ENCODE measurements at regions not wholly inside any gene's neighbourhood (a gene's known extent, or its start where the extent isn't known, plus 50 kb on each side); places are given as distances from the start of the nearest gene placed in this dataset.

- Mint-ChIP-seq H3K36me3 (ENCODE audit: low read depth) (no peaks in the 10 kb centered on the region), H3K4me3 (no peak overlapping the region), H3K27ac (no peak overlapping the region), H3K4me1 (ENCODE audit: low read depth) (no peaks in the 10 kb centered on the region), H3K9me3 (peaks cover 1% of the 10 kb centered on the region), H3K27me3 (peaks cover 20% of the 10 kb centered on the region)
- H3K27ac ChIP-seq (ENCODE audit: low read depth in 1 of 2, low read length in 2 of 2): no peak overlapping the region
- no peaks in the 10 kb centered on the region for H3K4me1 ChIP-seq (ENCODE audit: insufficient read depth, low read length)
- no peaks in the 10 kb centered on the region for H3K36me3 ChIP-seq (ENCODE audit: insufficient read depth, low read length)
- no peak for DNase-seq
- ChIA-PET CTCF (no interaction called here), POLR2A (no interaction called here)
- H3K27me3 ChIP-seq (ENCODE audit: control insufficient read depth in 1 of 2, insufficient read depth in 2 of 2, low read length in 2 of 2): peaks cover 3 to 14% of the 10 kb centered on the region in 2 experiments
- no peak for ATAC-seq (ENCODE audit: poor library complexity)
- intact Hi-C loops (cut with DNase I, micrococcal nuclease): no loop called here
- TF ChIP-seq CTCF (IDR thresholded peaks at IDR 0.05): no peak
- no peak overlapping the region for H3K4me3 ChIP-seq (ENCODE audit: low read length)
- peaks cover 8 to 11% of the 10 kb centered on the region in 2 experiments for H3K9me3 ChIP-seq (ENCODE audit: control insufficient read depth in 1 of 2, insufficient read depth in 1 of 2, low read length in 2 of 2)
These were observed 73.7 kb upstream of the PFKP start for GRCh38 chr10:2993636-2994035.

- Mint-ChIP-seq H3K4me1 (ENCODE audit: low read depth) (no peaks in the 10 kb centered on the region), H3K4me3 (no peak overlapping the region), H3K27ac (no peak overlapping the region), H3K9me3 (peaks cover 3% of the 10 kb centered on the region), H3K36me3 (ENCODE audit: low read depth) (no peaks in the 10 kb centered on the region), H3K27me3 (peaks cover 30% of the 10 kb centered on the region)
- Histone ChIP-seq H3K36me3 (ENCODE audit: insufficient read depth, low read length) (no peaks in the 10 kb centered on the region), H3K4me1 (ENCODE audit: insufficient read depth, low read length) (no peaks in the 10 kb centered on the region), H3K9me3 (ENCODE audit: control insufficient read depth in 1 of 2, insufficient read depth in 1 of 2, low read length in 2 of 2) (peaks cover 8 to 21% of the 10 kb centered on the region in 2 experiments), H3K4me3 (ENCODE audit: low read length) (no peak overlapping the region), H3K27me3 (ENCODE audit: control insufficient read depth in 1 of 2, insufficient read depth in 2 of 2, low read length in 2 of 2) (peaks cover 11 to 23% of the 10 kb centered on the region in 2 experiments), H3K27ac (ENCODE audit: low read depth in 1 of 2, low read length in 2 of 2) (no peak overlapping the region)
- CTCF ChIA-PET: no interaction called here
- DNase-seq: no peak
- POLR2A ChIA-PET: no interaction called here
- intact Hi-C loops (cut with DNase I, micrococcal nuclease): no loop called here
- no peak for TF ChIP-seq CTCF (IDR thresholded peaks at IDR 0.05)
- ATAC-seq (ENCODE audit: poor library complexity): no peak
These were observed 74.7 kb upstream of the PFKP start for GRCh38 chr10:2992401-2993198.

- ChIA-PET CTCF (no interaction called here), POLR2A (no interaction called here)
- Mint-ChIP-seq H3K27ac (no peak overlapping the region), H3K36me3 (ENCODE audit: low read depth) (no peaks in the 10 kb centered on the region), H3K4me1 (ENCODE audit: low read depth) (no peaks in the 10 kb centered on the region), H3K27me3 (peaks cover 46% of the 10 kb centered on the region), H3K4me3 (no peak overlapping the region), H3K9me3 (peaks cover 3% of the 10 kb centered on the region)
- H3K27ac ChIP-seq (ENCODE audit: low read depth in 1 of 2, low read length in 2 of 2): no peak overlapping the region
- intact Hi-C loops (cut with DNase I, micrococcal nuclease): no loop called here
- peaks cover 17 to 41% of the 10 kb centered on the region in 2 experiments for H3K27me3 ChIP-seq (ENCODE audit: control insufficient read depth in 1 of 2, insufficient read depth in 2 of 2, low read length in 2 of 2)
- H3K9me3 ChIP-seq (ENCODE audit: control insufficient read depth in 1 of 2, insufficient read depth in 1 of 2, low read length in 2 of 2): peaks cover 8 to 22% of the 10 kb centered on the region in 2 experiments
- no peak overlapping the region for H3K4me3 ChIP-seq (ENCODE audit: low read length)
- ATAC-seq (ENCODE audit: poor library complexity) (no peak), DNase-seq (no peak)
- no peaks in the 10 kb centered on the region for H3K36me3 ChIP-seq (ENCODE audit: insufficient read depth, low read length)
- no peak for TF ChIP-seq CTCF (IDR thresholded peaks at IDR 0.05)
- H3K4me1 ChIP-seq (ENCODE audit: insufficient read depth, low read length): no peaks in the 10 kb centered on the region
These were observed 76.6 kb upstream of the PFKP start for GRCh38 chr10:2990764-2991163.
